Superior temporal gyrus (tissue), 1 donor: ENCODE measurements at regions not wholly inside any gene's neighbourhood (a gene's known extent, or its start where the extent isn't known, plus 50 kb on each side); places are given as distances from the start of the nearest gene placed in this dataset.

Source experiments
- DNase-seq: peaks from one replicate; pipeline ENCODE4 v3.0.0-alpha.2; 2016; ENCODE audit errors: extremely low spot score

DNA sequence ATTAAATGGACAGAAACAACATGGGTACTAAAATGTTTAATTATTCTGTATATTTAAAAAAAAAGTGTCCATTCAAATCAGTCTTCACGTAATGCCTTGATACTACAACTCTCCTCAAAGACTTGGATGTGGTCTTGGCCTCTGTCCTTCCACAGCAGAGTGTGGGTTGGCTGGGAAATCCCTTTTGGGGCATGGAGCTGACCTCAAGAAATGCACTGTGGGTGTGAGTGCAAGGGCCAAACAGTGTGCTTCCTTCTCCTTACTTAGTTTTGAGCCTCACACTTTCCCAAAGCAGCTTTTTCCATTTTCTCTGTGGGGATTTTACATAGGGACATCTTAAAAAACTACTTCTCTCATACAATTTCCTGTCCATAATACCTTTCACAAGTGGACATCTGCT lies 607.4 kb downstream of the EFNB2 start:
- DNase-seq: no peak

DNA sequence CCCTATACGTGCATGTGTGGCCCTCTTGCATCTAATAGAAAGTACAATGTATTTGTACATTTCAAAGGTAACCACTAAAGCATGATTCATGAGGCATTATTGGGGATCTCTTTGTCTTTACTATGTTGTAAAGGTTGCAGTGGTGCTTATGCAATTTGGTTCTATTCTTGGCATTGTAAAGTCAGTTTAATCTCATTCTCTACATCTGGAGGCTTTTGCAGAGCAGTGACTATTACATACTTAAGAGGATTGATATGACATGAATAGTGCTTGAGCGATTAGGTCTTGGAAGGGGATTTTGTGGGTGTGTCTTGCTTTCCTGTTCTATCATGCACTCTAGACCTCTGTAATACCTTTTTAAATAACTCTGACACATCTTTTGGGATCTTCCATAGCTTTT lies 610.0 kb downstream of the EFNB2 start:
- no peak for DNase-seq

DNA sequence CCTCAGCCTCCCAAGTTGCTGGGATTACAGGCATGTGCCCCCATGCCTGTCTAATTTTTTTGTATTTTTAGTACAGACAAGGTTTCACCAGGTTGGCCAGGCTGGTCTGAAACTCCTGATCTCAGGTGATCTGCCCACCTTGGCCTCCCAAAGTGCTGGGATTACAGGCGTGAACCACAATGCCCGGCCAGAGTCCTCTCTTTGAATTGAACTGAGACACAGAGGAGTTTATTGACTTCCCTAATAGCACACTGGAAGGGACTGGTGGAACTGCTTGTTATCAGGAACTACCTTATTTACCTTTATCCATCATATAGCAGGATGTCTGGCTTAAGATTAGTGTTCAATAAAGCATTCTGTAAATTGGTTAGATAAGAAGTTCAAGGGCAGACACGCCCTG lies 613.8 kb downstream of the EFNB2 start:
- DNase-seq: no peak

DNA sequence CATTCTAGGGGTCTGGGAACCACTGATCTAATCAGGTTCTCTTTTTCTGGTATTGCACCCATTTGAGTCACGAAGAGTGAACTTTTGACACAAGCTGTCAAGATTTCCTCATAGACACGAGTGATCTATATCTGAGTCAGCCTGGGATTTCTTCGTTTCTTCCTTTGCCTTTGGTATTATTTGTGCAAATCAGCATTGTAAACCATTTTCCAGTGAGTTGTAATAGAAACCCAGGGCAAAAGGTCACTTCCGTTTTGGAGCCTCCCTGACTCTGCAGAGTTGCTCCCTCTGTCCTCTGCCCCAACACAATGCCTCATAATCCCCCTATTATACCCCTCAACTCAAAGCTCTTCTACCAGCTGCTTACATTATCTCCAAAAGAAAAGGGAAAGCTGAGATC lies 615.1 kb downstream of the EFNB2 start:
- no peak for DNase-seq

DNA sequence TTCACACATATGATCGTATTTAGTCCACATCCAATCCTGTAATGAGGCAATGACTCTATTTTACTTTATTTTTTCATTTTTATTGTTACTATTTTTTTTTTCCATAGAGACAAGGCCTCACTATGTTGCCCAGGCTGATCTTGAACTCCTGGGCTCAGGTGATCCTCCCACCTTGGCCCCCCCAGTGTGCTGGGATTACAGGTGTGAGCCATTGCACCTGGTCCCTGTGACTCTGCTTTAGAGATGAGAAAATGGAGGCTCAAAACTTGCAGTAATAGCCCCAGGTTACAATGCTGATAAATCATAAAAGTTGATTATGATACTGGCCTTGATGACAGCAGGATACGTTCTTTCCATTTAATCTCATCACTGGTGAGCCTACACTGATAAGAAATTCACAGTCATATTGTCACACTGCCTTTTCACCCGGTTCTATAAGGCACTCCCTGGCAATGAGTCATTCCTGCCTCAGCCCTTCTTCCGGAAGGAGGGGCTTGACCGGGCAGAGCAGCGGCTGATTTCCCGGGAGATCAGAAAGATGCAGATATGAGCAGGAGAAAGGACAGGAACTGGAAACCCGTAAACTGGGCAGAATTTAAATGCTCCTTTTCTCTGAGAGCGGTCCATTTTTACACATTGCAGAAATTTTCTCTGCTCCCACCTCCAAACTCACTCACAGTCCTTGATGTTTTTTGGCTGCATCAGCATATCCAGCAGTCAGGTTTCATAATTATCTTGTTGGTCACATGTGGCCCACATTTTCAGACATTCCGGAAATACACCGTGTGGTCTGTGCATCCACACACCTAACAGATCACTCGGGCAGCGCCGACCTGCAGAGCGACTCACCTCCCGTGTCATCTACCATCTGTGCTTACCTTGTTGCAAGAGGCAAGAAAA lies 616.4 kb downstream of the EFNB2 start:
- no peak for DNase-seq

DNA sequence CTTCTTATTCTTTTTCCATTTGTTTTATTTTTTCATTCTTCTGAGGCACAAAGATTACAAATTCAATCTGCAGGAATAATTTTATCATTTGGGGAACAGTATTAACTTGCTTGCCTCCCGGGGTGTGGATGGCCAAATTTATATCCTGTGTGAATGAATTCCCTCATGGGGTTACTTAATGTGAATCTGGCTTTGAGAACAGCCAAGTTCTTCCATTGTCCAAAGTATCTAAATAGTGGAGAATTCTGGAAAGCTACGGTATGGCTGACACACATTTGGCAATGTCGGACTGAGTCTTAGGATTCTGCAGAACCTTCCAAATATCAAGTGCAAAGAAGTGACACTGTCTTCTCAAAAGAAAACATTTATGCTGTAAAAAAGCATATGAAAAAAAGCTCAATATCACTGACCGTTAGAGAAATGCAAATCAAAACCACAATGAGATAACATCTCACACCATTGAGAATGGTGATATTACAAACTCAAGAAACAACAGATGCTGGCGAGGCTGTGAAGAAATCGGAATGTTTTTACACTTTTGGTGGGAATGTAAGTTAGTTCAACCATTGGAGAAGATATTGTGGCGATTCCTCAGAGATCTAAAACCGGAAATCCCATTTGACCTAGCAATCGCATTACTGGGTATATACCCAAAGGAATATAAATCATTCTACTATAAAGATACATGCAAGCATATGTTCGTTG lies 620.2 kb downstream of the EFNB2 start:
- no peak for DNase-seq

DNA sequence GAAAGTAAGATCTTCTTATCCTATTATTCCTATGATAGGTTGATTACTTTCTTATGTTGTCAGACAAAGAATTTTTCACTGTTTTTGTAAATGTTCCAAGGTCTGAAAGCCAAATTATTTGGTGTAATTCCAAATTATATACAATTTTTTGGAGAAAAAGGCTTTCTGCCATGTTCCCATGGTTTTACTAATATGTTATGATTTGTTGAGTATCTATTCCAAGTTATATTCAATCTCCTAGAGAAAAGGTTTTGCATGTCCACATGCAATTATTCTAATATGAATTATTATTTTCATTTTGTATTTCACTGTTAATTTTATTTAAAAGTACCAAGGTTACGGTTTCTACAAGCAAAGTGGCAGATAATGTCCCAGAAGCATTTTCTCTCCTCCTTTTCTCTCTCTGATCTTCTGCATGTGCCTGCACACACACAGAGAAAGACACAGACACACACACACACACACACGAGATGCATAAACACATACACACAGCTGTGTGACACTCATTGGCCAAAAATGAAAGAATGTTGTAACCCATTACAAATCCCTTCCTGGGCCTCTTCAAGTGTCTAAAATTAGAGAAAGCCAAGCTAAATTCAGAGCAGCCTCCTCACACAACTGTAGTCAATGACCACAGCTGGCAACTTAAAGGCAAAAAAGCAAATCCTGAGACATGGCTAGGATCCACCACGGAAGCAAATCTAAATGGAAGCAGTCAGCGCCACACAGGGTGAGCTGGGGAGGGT lies 621.0 kb downstream of the EFNB2 start:
- DNase-seq: no peak

DNA sequence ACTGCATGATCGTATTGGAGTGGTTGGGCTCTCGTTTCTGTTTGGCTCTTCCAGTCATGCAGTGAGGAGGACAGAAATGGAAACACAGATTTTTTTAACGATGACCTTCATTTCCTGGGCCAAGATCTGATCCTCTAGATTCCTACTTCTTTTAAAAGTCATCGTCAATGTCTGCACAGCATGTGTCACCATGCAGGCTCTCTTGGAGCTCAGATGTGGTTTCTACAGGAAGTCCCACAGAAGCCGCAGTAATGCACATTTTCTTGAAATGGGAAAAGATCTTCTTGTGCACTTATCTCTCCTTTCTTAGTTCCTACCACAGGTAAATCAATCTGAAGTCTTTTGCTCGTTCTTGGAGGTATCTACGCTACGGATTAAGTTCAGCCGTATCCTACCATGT lies 626.9 kb downstream of the EFNB2 start:
- DNase-seq: no peak

DNA sequence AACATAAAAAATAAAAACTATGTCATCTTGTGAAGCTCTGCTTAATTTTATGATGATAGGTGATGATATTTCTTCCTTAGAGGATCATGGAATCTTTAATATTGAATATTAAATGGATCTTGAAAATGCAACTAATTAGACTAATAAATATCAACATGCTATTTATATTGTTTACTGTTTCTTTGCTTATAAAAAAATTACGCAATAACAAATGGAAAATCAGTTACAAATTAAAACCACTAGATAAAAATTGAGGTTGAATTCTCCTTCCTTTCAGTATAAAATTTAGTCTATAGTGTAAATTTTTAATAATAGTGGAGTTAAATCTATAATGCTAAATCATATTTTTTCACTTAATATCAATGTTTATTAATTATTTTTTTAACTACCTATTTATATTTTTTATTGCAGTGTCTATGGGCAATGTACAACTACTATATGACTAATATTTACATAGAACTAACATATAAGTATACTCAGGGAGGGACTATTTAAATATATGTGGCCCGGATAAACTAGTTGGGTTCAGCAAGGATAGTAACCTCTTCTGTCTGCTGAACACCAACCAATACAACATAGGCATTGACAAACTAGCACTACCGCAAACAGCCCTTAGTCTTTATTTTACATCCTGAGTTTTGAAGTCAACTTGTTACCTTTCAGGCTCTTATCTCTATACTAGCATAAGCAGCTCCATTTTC lies 628.0 kb downstream of the EFNB2 start:
- DNase-seq: no peak

DNA sequence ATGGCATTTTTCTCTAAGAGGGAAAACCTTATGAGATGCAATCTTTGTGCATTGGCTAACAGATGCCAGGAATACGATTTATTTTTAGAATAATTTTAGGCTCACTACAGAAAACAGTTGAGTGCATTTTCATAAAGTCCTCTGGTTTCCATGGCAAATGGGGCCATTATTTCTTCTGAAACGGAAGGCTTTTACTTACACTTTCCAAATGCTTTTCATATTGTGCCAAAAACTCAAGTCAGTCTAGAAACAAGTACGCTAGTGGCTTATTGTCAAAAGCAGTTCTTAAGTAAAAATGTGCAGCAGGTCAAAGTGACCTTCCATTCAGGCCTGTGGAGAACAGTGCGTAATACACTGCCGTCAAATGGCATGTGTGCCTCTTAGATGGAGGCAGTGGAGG lies 628.7 kb downstream of the EFNB2 start:
- peak; percentile 45 for DNase-seq

DNA sequence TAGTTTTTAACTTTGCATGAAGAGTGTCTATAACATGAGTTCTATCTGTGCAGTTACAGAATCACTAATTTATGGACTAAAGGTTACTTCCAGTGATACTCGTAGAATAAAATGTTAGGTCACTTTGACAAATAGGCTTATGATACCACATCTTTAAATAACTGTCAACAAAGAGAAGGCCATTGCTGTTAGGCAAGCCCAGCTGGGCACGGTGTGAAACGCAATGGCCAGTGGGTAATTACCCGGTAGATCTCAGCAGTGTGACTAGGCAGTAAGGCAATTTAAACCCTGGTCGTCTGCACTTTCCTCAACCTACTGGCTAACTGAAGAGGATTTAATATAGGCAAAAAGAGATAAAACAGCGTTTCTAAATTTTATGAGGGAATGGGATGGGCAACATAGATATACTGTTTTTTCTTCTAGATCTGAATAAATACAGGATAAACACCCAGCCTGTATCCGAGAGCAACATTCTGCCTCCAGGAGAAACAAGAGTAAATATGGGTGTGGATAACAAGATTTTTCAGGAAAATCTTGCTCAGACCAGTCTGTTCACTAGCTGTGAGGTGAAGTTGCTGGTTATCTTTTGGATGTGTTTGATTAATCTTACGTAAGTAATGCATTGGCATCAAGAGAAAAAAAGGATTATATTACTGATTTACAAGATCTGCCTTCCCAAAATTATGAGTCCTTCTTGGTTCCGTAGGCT lies 631.3 kb downstream of the EFNB2 start:
- no peak for DNase-seq

DNA sequence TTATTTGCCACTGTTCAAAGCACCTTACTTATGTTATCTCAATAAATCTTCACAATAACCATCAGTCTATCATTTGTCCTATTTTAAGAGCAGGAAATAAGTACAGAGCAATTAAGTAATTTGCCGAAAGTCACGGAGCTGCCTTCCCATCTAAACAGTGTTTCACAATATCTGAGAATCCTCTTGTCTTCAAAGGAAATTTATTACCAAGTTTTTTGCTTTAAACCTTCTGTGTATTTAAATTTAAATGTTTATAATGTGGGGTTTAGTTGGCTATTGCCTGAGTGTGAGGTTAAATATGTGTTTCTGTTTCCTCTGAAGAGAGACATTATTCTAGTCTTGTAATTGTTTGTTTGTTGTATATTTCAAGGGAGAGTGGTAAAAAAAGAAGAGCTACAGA lies 633.1 kb downstream of the EFNB2 start:
- DNase-seq: no peak

DNA sequence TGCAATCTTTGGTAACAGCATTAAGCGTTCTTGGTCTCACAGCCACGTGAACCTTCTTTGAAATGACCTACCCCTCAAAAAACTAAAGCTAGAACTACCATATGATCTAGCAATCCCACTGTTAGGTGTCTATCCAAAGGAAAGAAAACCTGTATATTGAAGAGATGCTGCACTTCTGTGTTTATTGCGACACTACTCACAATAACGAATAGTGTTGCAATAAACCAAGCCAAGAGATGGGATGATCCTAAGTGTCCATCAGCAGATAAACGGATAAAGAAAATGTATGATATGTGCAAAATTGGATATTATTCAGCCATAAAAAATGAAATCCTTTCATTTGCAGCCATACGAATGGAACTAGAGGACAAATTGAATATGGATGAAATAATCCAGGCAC lies 637.9 kb downstream of the EFNB2 start:
- no peak for DNase-seq

DNA sequence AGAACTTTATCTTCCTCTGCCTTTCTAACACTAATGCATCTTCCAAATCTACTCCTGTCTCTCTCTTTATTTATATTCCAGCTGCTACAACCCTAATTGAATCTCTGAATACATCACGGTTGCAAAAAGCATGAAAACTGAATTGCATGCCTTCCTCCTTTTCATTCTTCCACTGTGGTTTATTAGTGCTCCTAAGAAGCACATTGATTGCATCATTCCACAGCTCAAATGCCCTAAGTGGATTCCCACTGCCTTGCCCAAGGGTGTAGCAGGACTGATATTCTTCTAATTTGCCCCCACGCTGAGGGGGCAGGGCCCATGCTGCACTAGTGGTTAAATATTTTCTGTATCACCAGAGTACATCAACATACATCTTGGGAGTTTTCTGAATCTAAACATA lies 640.8 kb downstream of the EFNB2 start:
- DNase-seq: no peak

DNA sequence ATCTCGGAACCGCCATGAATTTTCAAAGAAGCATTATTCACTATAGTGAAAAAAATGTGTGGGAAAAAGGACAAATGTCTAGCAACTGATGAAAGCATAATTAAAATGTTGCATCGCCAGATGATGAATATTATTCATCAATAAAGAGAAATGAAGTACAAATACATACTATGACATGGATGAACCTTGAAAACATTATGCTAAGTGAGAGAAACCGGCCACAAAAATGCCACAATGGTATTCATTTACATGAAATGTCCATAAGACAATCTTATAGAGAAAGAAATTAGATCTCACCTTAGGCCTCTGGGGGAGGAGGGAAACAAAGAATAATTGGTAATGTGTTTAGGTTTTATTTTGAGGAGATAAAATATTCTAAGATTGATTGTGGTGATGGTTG lies 645.0 kb downstream of the EFNB2 start:
- DNase-seq: no peak

DNA sequence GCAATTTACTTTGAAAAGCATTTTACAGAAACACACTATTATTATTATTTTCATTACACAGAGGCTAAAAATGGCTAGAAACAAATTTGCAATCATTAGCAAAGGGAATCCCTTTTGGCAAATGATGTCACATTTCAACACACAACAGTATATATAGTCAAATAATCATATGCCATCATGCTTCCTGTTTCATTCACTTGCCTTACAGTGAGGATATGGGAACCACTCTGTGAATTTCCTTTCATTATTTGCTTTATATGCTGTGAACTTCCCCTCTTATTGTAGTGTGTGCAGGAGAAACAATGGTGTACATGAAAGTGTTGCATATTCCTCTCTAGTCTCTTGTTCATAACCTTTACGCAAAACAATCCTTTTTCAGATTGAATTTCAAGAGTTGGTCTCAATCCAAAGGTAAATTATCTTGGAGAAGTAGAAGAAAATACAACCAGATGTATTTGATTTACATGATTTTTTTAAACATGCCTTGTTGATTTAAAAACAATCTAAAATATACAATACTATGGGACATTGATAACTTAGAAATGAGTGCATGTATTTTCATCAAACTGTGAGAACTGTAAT lies 657.3 kb downstream of the EFNB2 start:
- no peak for DNase-seq

DNA sequence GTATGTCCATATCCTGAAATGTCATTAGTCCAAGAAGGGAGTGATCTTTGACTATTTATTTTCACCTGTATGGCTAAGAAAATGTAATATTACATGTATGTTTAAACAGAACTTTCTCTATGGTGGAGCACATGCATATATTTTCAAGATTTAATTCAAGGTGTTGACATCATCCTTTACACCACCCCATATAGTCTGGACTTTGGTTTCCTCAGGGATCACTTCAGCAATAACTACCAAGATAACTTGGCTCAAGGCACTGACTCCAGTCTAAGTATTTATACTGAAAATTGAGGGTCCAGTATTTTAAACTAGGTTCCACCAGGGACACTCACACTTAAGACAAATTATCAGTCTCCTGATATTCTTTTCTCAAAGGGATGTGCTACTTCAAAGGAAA lies 660.6 kb downstream of the EFNB2 start:
- DNase-seq: no peak

DNA sequence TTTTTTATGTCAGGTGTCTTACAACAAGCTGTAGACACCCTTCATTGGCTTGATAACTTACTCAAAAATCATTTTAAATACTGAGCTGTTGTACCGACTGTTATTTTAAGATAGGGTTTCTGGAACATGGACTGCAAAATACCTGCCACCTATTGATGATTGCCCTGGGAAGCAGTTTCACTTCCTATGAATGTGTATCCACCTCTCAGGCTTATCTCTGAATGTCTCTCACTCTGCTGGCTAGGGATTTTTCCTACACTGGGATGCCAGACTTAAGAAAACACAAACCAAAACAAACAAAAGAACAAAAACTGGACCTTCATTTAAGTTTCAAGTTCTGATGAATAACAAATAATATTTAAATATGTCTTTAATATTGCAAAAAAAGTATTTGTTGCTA lies 663.7 kb downstream of the EFNB2 start:
- no peak for DNase-seq

DNA sequence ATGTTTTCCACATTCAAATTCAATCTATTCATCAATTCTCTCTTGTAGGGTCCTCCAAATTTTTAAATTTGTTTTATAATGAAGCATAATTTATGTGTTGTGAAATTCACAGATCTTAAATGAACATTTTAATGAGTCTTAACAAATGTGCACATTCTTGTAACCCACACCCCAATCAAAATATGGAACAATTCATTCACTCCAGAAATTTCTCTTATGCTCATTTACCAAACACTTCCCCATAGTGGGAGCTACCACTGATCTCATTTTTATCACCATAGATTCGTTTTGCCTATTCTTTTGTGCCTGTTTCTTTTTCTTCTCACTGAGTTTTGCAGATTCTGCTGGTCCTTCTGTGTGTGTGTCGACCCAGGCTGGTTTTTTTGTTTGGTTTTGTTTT lies 664.1 kb downstream of the EFNB2 start:
- DNase-seq: no peak

DNA sequence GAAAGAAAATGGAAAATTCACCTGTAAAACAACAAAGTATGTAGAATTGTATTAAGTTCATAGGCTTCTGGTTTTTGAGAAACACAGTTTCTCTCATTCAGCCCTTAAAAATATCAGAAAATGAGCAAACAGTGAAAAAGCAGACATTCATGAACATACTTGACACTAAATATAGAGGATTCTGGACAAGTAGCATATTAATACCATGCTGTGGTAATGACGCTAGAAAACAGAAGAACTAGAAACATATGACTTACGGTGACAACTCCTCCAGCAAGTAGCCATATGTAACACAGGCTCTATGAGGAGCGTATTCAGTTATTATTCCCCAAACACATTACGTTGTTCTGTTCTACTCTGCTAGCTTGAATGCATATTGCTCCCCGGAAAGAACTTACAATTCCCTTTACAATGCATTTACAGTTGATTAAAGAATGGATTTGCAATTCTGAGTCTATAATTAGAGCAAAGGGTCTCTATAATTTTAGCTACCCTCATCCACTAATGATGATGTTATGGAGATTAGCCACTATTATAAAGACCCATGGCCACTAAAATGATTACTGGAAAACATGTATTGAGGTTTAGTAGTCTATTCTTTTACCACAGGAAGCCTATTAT lies 672.1 kb downstream of the EFNB2 start:
- no peak for DNase-seq

DNA sequence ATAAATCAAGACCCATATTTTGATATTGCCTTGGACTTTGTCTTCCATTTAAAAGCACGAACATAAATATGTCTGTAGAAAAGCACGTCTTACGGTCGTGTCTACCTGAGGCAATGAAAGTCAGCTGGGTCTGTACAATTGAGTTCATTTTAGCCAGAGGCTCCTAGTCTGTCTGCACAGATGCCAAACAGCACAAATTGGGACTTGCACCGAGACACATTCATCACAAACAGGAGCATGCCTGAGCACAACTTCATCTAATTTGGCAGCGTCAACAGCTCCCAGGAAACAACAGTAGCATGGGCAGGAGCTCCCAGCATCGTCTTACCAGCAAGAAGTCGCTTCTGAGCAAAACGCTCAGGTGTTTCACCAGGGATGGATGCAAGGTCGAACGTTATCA lies 687.0 kb downstream of the EFNB2 start:
- no peak for DNase-seq
